ENCODE measurements at regions not wholly inside any gene's neighbourhood (a gene's known extent, or its start where the extent isn't known, plus 50 kb on each side); places are given as distances from the start of the nearest gene placed in this dataset.
"Not testable (repeated sequence)": the region's sequence is repeated elsewhere in the genome, so short reads cannot be mapped to it uniquely, and the experiment has no call there.

DNA sequence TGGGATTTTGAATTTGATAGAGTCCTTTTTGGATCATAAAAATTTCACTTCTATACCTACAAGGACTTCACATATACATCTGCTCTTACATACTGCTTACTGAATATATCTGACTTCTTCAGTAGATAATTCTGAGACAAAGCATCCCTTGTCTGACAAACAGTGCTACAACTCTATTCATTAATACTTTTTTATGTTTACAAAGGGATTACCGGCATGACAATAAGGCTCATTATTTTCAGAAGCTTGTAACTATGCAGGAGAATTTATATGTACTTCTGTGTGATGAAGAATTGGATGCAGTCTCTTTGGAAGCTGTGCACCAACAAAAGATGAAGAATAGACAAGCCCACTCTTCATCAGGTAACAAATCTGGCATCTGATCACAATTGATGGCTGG, 1070.3 kb downstream of the STIM2 start:
- Mint-ChIP-seq H3K9me3 (peaks cover 4% of the 10 kb centered on the region), H3K27me3 (ENCODE audit: insufficient read depth) (no peaks in the 10 kb centered on the region), H3K4me3 (no peak overlapping the region), H3K27ac (no peak overlapping the region), H3K36me3 (ENCODE audit: low read depth) (no peaks in the 10 kb centered on the region), H3K4me1 (ENCODE audit: low read depth) (no peaks in the 10 kb centered on the region)
- no peak for DNase-seq (ENCODE audit: low spot score)
- intact Hi-C loops (cut with micrococcal nuclease): no loop called here

DNA sequence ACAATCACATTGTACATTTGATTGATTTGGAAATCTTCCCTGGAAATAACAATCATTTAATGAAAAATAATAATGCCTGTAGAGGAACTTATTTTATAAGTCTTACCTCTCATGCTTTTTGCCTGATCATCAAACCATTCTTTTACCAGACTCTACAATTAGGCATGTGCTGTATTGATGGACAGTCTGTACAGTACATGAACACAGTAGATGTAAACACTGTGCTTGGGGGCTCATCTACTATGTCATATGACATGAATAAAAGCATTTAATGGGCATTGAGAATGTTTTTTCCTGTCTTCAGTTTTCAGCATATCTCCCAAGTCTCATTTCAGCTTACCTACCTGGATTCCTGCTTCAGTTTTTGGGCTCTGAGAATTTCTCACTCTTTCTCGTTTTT, 1070.9 kb downstream of the STIM2 start:
- Mint-ChIP-seq H3K36me3 (ENCODE audit: low read depth) (no peaks in the 10 kb centered on the region), H3K27ac (no peak overlapping the region)
- intact Hi-C loops (cut with micrococcal nuclease): no loop called here

DNA sequence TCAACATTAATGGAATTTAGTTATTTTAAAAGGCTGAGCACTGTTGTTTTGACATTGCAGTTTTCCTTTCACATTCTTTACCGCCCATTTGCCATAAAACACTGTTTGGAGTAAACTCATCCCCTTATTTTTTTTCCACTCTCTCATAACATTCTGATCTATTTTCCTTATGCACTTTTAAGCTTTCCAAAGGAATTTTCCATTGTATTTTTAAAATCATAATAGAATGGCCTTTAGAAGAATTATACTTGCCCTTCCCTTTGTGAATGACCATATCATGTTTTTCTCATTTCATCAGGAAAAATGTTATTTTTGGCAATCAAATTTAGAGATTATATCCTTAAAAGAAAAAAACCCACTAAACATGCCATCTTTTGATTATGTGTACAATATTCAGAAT, 1074.2 kb downstream of the STIM2 start:
- DNase-seq (ENCODE audit: low spot score): no peak
- intact Hi-C loops (cut with micrococcal nuclease): no loop called here
- Mint-ChIP-seq H3K27ac (no peak overlapping the region), H3K9me3 (peaks cover 4% of the 10 kb centered on the region), H3K27me3 (ENCODE audit: insufficient read depth) (no peaks in the 10 kb centered on the region), H3K36me3 (ENCODE audit: low read depth) (no peaks in the 10 kb centered on the region), H3K4me3 (no peak overlapping the region), H3K4me1 (ENCODE audit: low read depth) (no peaks in the 10 kb centered on the region)

More for the DNA sequence above, 1070.9 kb downstream of the STIM2 start:
- H3K4me3 Mint-ChIP-seq: no peak overlapping the region
- H3K4me1 Mint-ChIP-seq (ENCODE audit: low read depth): no peaks in the 10 kb centered on the region
- H3K9me3 Mint-ChIP-seq: peaks cover 2% of the 10 kb centered on the region
- no peaks in the 10 kb centered on the region for H3K27me3 Mint-ChIP-seq (ENCODE audit: insufficient read depth)
- no peak for DNase-seq (ENCODE audit: low spot score)

- H3K27me3 Mint-ChIP-seq (ENCODE audit: insufficient read depth): no peaks in the 10 kb centered on the region
- H3K9me3 Mint-ChIP-seq: no peaks in the 10 kb centered on the region
- intact Hi-C loops (cut with micrococcal nuclease): no loop called here
- H3K27ac Mint-ChIP-seq: no peak overlapping the region
- no peak for DNase-seq (ENCODE audit: low spot score)
- no peak overlapping the region for H3K4me3 Mint-ChIP-seq
- H3K36me3 Mint-ChIP-seq (ENCODE audit: low read depth): no peaks in the 10 kb centered on the region
- H3K4me1 Mint-ChIP-seq (ENCODE audit: low read depth): no peaks in the 10 kb centered on the region
Observed at GRCh38 chr4:27946799-27947198, 1086.2 kb downstream of the STIM2 start.

DNA sequence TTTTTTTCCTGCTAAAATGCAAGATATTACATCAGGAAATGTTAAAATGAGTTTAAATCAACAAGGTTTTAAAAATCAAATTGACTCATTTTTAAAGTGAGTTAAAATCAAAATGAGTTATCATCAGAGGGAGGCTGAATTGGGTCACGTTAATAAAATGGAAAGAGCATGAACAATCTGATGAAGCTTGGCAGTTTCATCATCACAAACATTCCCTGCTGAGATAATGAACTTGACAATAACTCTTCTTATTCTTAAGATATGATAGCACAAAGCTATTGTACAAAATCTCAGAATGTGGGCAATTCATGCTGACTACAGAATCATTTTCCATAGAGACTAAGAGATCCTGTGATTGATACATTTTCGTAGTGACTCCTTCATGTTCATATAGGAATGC, 1086.7 kb downstream of the STIM2 start:
- no peaks in the 10 kb centered on the region for H3K36me3 Mint-ChIP-seq (ENCODE audit: low read depth)
- no peak overlapping the region for H3K27ac Mint-ChIP-seq
- intact Hi-C loops (cut with micrococcal nuclease): no loop called here
- H3K4me3 Mint-ChIP-seq: no peak overlapping the region
- no peak for DNase-seq (ENCODE audit: low spot score)
- no peaks in the 10 kb centered on the region for H3K9me3 Mint-ChIP-seq
- no peaks in the 10 kb centered on the region for H3K27me3 Mint-ChIP-seq (ENCODE audit: insufficient read depth)
- no peaks in the 10 kb centered on the region for H3K4me1 Mint-ChIP-seq (ENCODE audit: low read depth)

- no peak for DNase-seq (ENCODE audit: low spot score)
- peaks cover 6% of the 10 kb centered on the region for H3K9me3 Mint-ChIP-seq
- no peaks in the 10 kb centered on the region for H3K36me3 Mint-ChIP-seq (ENCODE audit: low read depth)
- no peak overlapping the region for H3K4me3 Mint-ChIP-seq
- H3K27me3 Mint-ChIP-seq (ENCODE audit: insufficient read depth): no peaks in the 10 kb centered on the region
- intact Hi-C loops (cut with micrococcal nuclease): no loop called here
- no peaks in the 10 kb centered on the region for H3K4me1 Mint-ChIP-seq (ENCODE audit: low read depth)
- H3K27ac Mint-ChIP-seq: no peak overlapping the region
Observed at GRCh38 chr4:27964095-27964494, 1103.5 kb downstream of the STIM2 start.

DNA sequence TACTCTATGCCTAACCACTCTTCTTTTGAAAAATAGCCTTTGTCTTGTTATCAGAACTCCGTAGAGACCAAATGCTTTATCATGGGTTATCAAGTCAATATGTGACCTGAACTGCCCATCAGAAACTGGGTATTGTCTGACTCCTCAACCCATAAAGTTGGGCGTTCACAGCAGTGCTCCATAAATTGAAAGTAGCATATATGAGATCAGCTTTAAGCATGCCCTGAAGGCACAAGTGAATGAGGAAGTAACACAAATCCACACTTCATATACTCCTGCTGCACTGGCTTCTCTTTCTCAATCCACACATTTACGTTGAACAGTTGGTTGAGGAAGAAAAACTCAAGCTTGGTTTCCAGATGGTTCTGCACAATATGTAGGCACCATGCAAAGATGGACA, 1106.0 kb downstream of the STIM2 start:
- no peaks in the 10 kb centered on the region for H3K36me3 Mint-ChIP-seq (ENCODE audit: low read depth)
- intact Hi-C loops (cut with micrococcal nuclease): no loop called here
- H3K27me3 Mint-ChIP-seq (ENCODE audit: insufficient read depth): no peaks in the 10 kb centered on the region
- H3K27ac Mint-ChIP-seq: no peak overlapping the region
- H3K9me3 Mint-ChIP-seq: peaks cover 6% of the 10 kb centered on the region
- H3K4me3 Mint-ChIP-seq: no peak overlapping the region
- H3K4me1 Mint-ChIP-seq (ENCODE audit: low read depth): no peaks in the 10 kb centered on the region
- no peak for DNase-seq (ENCODE audit: low spot score)

DNA sequence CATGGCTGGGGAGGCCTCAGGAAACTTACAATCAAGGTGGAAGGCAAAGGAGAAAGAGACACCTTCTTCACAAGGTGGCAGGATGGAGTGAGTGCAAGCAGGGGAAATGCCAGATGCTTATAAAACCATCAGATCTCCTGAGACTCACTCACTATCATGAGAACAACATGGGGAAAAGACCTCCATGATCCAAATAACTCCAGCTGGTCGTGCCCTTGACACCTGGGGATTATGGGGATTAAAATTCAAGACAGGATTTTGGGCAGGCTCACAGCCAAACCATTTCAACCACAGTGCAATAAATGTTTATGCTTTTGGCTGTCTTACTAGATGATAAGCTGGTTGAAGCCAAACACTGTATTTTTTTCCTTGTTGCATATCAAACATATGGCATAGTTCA, 1112.4 kb downstream of the STIM2 start:
- H3K27me3 Mint-ChIP-seq (ENCODE audit: insufficient read depth): no peaks in the 10 kb centered on the region
- no peak overlapping the region for H3K4me3 Mint-ChIP-seq
- no peaks in the 10 kb centered on the region for H3K36me3 Mint-ChIP-seq (ENCODE audit: low read depth)
- peaks cover 21% of the 10 kb centered on the region for H3K9me3 Mint-ChIP-seq
- intact Hi-C loops (cut with micrococcal nuclease): no loop called here
- H3K4me1 Mint-ChIP-seq (ENCODE audit: low read depth): no peaks in the 10 kb centered on the region
- no peak overlapping the region for H3K27ac Mint-ChIP-seq
- DNase-seq (ENCODE audit: low spot score): no peak

GRCh38 chr4:27973700-27974099, 1113.1 kb downstream of the STIM2 start:
- Mint-ChIP-seq H3K4me3 (no peak overlapping the region), H3K36me3 (ENCODE audit: low read depth) (no peaks in the 10 kb centered on the region), H3K27ac (no peak overlapping the region), H3K4me1 (ENCODE audit: low read depth) (no peaks in the 10 kb centered on the region), H3K9me3 (peaks cover 19% of the 10 kb centered on the region), H3K27me3 (ENCODE audit: insufficient read depth) (no peaks in the 10 kb centered on the region)
- no peak for DNase-seq (ENCODE audit: low spot score)
- intact Hi-C loops (cut with micrococcal nuclease): no loop called here

GRCh38 chr4:27974339-27974738, 1113.7 kb downstream of the STIM2 start:
- Mint-ChIP-seq H3K36me3 (ENCODE audit: low read depth) (no peaks in the 10 kb centered on the region), H3K27ac (no peak overlapping the region), H3K4me3 (no peak overlapping the region), H3K27me3 (ENCODE audit: insufficient read depth) (no peaks in the 10 kb centered on the region), H3K4me1 (ENCODE audit: low read depth) (no peaks in the 10 kb centered on the region), H3K9me3 (peaks cover 24% of the 10 kb centered on the region)
- intact Hi-C loops (cut with micrococcal nuclease): no loop called here
- DNase-seq (ENCODE audit: low spot score): no peak

GRCh38 chr4:27974881-27975280, 1114.2 kb downstream of the STIM2 start:
- H3K27me3 Mint-ChIP-seq (ENCODE audit: insufficient read depth); H3K27ac Mint-ChIP-seq: not testable (repeated sequence)
- H3K9me3 Mint-ChIP-seq: peaks cover 29% of the 10 kb centered on the region

GRCh38 chr4:27978427-27979109, 1117.9 kb downstream of the STIM2 start:
- H3K4me3 Mint-ChIP-seq; H3K36me3 Mint-ChIP-seq (ENCODE audit: low read depth); intact Hi-C loops (cut with micrococcal nuclease); DNase-seq (ENCODE audit: low spot score); H3K4me1 Mint-ChIP-seq (ENCODE audit: low read depth); H3K27ac Mint-ChIP-seq; H3K27me3 Mint-ChIP-seq (ENCODE audit: insufficient read depth): not testable (repeated sequence)
- H3K9me3 Mint-ChIP-seq: peaks cover 34% of the 10 kb centered on the region

More at GRCh38 chr4:27974881-27975280, 1114.2 kb downstream of the STIM2 start:
- H3K4me3 Mint-ChIP-seq; H3K36me3 Mint-ChIP-seq (ENCODE audit: low read depth); DNase-seq (ENCODE audit: low spot score); H3K4me1 Mint-ChIP-seq (ENCODE audit: low read depth); intact Hi-C loops (cut with micrococcal nuclease): not testable (repeated sequence)

GRCh38 chr4:27985522-27985921, 1124.9 kb downstream of the STIM2 start:
- H3K9me3 Mint-ChIP-seq: peaks cover 2% of the 10 kb centered on the region

GRCh38 chr4:27986476-27986875, 1125.8 kb downstream of the STIM2 start:
- no peak for DNase-seq (ENCODE audit: low spot score)
- Mint-ChIP-seq H3K4me1 (ENCODE audit: low read depth) (no peaks in the 10 kb centered on the region), H3K36me3 (ENCODE audit: low read depth) (no peaks in the 10 kb centered on the region), H3K9me3 (peaks cover 2% of the 10 kb centered on the region), H3K27me3 (ENCODE audit: insufficient read depth) (no peaks in the 10 kb centered on the region), H3K27ac (no peak overlapping the region), H3K4me3 (no peak overlapping the region)
- intact Hi-C loops (cut with micrococcal nuclease): no loop called here

More at GRCh38 chr4:27985522-27985921, 1124.9 kb downstream of the STIM2 start:
- Mint-ChIP-seq H3K27ac (no peak overlapping the region), H3K4me1 (ENCODE audit: low read depth) (no peaks in the 10 kb centered on the region), H3K27me3 (ENCODE audit: insufficient read depth) (no peaks in the 10 kb centered on the region), H3K4me3 (no peak overlapping the region), H3K36me3 (ENCODE audit: low read depth) (no peaks in the 10 kb centered on the region)
- intact Hi-C loops (cut with micrococcal nuclease): no loop called here
- no peak for DNase-seq (ENCODE audit: low spot score)
